SK-N-SH treated with all-trans-retinoic acid at 6 μM for 48 hours (cell line): ENCODE measurements at regions not wholly inside any gene's neighbourhood (a gene's known extent, or its start where the extent isn't known, plus 50 kb on each side); places are given as distances from the start of the nearest gene placed in this dataset.

ENCODE experiments used
- SNAI2 ChIP-seq: fragments of 250-450 bp; sonication (Bioruptor Pico); IDR thresholded peaks from 2 replicates; pipeline ENCODE4 v1.5.0; 2020; ENCODE audit warnings: mild to moderate bottlenecking, moderate library complexity
- ZNF565 ChIP-seq: fragments of 450-650 bp; formaldehyde crosslinking; conservative IDR thresholded peaks from 2 replicates; pipeline ENCODE4 v1.5.0; 2020; ENCODE audit warnings: low read depth, mild to moderate bottlenecking, moderate library complexity

DNA sequence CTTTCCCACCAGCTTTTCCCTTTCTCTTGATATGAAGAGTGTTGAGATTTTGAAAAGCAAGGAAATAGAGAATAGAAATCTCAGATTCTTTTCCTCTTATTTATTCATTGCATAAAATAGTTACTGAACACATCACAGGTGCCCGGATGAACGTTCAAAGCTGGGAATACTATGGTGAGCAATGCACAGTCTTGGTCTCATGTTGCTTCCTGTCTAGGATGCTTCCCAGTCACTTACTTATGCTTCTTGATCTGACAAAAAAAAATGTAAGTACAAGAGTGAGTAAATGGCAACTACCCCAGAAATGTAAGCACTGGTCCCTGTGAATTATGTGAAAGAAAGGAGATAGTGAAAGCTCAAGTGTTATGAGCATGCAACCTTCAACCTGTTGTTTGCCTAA is 153.5 kb upstream of the S1PR3 start:
- TF ChIP-seq SNAI2 (CRISPR knock-in tag) (no peak), ZNF565 (CRISPR knock-in tag) (no peak)
